ENCODE measurements at regions not wholly inside any gene's neighbourhood (a gene's known extent, or its start where the extent isn't known, plus 50 kb on each side); places are given as distances from the start of the nearest gene placed in this dataset.

- no peak overlapping the region for H3K27ac ChIP-seq
- no peak for TF ChIP-seq ZFX (IDR thresholded peaks at IDR 0.05; ENCODE audit: borderline replicate concordance)
- no peak for TF ChIP-seq CTCF (IDR thresholded peaks at IDR 0.05)
Observed at GRCh38 chr20:17808357-17808756, 108.6 kb downstream of the BANF2 start.

- TF ChIP-seq ZFX (IDR thresholded peaks at IDR 0.05; ENCODE audit: borderline replicate concordance): no peak
- no peak for TF ChIP-seq CTCF (IDR thresholded peaks at IDR 0.05)
Observed at GRCh38 chr20:17807651-17808050, 107.9 kb downstream of the BANF2 start.

GRCh38 chr20:17806739-17807441 lies 107.1 kb downstream of the BANF2 start:
- no peak for TF ChIP-seq ZFX (IDR thresholded peaks at IDR 0.05; ENCODE audit: borderline replicate concordance)
- TF ChIP-seq CTCF (IDR thresholded peaks at IDR 0.05): no peak
- H3K27ac ChIP-seq: no peak overlapping the region

More at GRCh38 chr20:17807651-17808050, 107.9 kb downstream of the BANF2 start:
- no peak overlapping the region for H3K27ac ChIP-seq

GRCh38 chr20:17806107-17806506 lies 106.3 kb downstream of the BANF2 start:
- H3K27ac ChIP-seq: no peak overlapping the region
- TF ChIP-seq CTCF (IDR thresholded peaks at IDR 0.05) (no peak), ZFX (IDR thresholded peaks at IDR 0.05; ENCODE audit: borderline replicate concordance) (no peak)

GRCh38 chr20:17803765-17804164 lies 104.0 kb downstream of the BANF2 start:
- no peak for TF ChIP-seq ZFX (IDR thresholded peaks at IDR 0.05; ENCODE audit: borderline replicate concordance)
- TF ChIP-seq CTCF (IDR thresholded peaks at IDR 0.05): no peak
- H3K27ac ChIP-seq: no peak overlapping the region

- TF ChIP-seq CTCF (IDR thresholded peaks at IDR 0.05): no peak
- no peak for TF ChIP-seq ZFX (IDR thresholded peaks at IDR 0.05; ENCODE audit: borderline replicate concordance)
- H3K27ac ChIP-seq: no peak overlapping the region
Observed at GRCh38 chr20:17799575-17800227, 99.9 kb downstream of the BANF2 start.

GRCh38 chr20:17798601-17799000 lies 98.8 kb downstream of the BANF2 start:
- no peak overlapping the region for H3K27ac ChIP-seq
- TF ChIP-seq ZFX (IDR thresholded peaks at IDR 0.05; ENCODE audit: borderline replicate concordance) (no peak), CTCF (IDR thresholded peaks at IDR 0.05) (no peak)

Measured in 22Rv1 (cell line).